ENCODE measurements at regions not wholly inside any gene's neighbourhood (a gene's known extent, or its start where the extent isn't known, plus 50 kb on each side); places are given as distances from the start of the nearest gene placed in this dataset.

DNA sequence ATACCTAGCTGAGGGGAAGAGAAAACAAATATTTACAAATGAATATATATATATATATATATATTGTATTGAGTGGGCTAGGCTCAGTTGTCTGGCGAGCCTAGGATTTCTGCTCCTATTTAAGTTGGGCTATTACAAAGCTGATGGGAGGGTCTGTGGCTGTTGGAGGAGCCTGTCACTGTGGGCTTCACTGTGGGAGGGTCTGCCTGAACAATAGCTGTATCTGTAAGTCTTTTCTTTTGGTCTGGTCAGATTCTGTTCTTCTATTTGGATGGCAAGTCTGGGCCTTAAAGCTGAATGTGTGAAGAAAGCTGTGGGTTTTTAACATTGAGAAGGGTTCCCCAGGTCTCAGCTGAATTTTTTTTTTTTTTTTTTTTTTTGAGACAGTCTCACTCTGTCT lies 220.6 kb upstream of the LYZL1 start:
- TF ChIP-seq, protein P1, sequence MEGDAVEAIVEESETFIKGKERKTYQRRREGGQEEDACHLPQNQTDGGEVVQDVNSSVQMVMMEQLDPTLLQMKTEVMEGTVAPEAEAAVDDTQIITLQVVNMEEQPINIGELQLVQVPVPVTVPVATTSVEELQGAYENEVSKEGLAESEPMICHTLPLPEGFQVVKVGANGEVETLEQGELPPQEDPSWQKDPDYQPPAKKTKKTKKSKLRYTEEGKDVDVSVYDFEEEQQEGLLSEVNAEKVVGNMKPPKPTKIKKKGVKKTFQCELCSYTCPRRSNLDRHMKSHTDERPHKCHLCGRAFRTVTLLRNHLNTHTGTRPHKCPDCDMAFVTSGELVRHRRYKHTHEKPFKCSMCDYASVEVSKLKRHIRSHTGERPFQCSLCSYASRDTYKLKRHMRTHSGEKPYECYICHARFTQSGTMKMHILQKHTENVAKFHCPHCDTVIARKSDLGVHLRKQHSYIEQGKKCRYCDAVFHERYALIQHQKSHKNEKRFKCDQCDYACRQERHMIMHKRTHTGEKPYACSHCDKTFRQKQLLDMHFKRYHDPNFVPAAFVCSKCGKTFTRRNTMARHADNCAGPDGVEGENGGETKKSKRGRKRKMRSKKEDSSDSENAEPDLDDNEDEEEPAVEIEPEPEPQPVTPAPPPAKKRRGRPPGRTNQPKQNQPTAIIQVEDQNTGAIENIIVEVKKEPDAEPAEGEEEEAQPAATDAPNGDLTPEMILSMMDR (IDR thresholded peaks at IDR 0.05) = no peak
- no peak for TF ChIP-seq POLR2A (IDR thresholded peaks at IDR 0.05)
